H9 (cell line): ENCODE measurements at regions not wholly inside any gene's neighbourhood (a gene's known extent, or its start where the extent isn't known, plus 50 kb on each side); places are given as distances from the start of the nearest gene placed in this dataset.

ENCODE experiments used
- DNase-seq: peaks from one replicate; pipeline ENCODE4 v3.0.0-alpha.2; 2017
- H2AFZ ChIP-seq: one replicate; pipeline ENCODE4 v1.6.1; 2013; ENCODE audit warnings: mild to moderate bottlenecking, low read length, control low read depth, moderate library complexity
- H2AK5ac ChIP-seq: 2 replicates; pipeline ENCODE4 v1.6.1; 2013; ENCODE audit warnings: low read length, control low read depth, mixed read lengths; ENCODE audit not compliant: insufficient read length
- H2BK120ac ChIP-seq: one replicate; pipeline ENCODE4 v1.6.1; 2013; ENCODE audit warnings: low read depth, mild to moderate bottlenecking, low read length, control low read depth, inconsistent platforms; ENCODE audit not compliant: poor library complexity, severe bottlenecking
- H2BK12ac ChIP-seq: 2 replicates; pipeline ENCODE4 v1.6.1; 2013; ENCODE audit warnings: low read length, control low read depth, mixed read lengths, low read depth; ENCODE audit not compliant: insufficient read length
- H2BK15ac ChIP-seq: 2 replicates; pipeline ENCODE4 v1.6.1; 2013; ENCODE audit warnings: low read depth, low read length, control low read depth
- H2BK20ac ChIP-seq: one replicate; pipeline ENCODE4 v1.6.1; 2013; ENCODE audit warnings: low read depth, mild to moderate bottlenecking, low read length, control low read depth, inconsistent platforms; ENCODE audit not compliant: poor library complexity, severe bottlenecking
- H2BK5ac ChIP-seq: 2 replicates; pipeline ENCODE4 v1.6.1; 2013; ENCODE audit warnings: low read length, control low read depth, mixed read lengths; ENCODE audit not compliant: insufficient read length
- H3K14ac ChIP-seq: 2 replicates; pipeline ENCODE4 v1.6.1; 2013; ENCODE audit warnings: low read length, control low read depth; ENCODE audit not compliant: insufficient read depth
- H3K18ac ChIP-seq: 2 replicates; pipeline ENCODE4 v1.6.1; 2013; ENCODE audit warnings: low read depth, mild to moderate bottlenecking, mixed read lengths, low read length, control low read depth; ENCODE audit not compliant: insufficient read length
- H3K23ac ChIP-seq: 2 replicates; pipeline ENCODE4 v1.6.1; 2013; ENCODE audit warnings: low read length, control low read depth, mixed read lengths, low read depth; ENCODE audit not compliant: insufficient read length
- H3K23me2 ChIP-seq: 2 replicates; pipeline ENCODE4 v1.6.1; 2013; ENCODE audit warnings: low read depth, mild to moderate bottlenecking, mixed read lengths, low read length, control low read depth; ENCODE audit not compliant: insufficient read length, poor library complexity, severe bottlenecking
- H3K27ac ChIP-seq: 2 replicates; pipeline ENCODE4 v1.5.1; 2013; ENCODE audit warnings: low read length, control low read depth, mixed read lengths, low read depth; ENCODE audit not compliant: insufficient read length
- H3K27me3 ChIP-seq: 2 replicates; pipeline ENCODE4 v1.6.1; 2013; ENCODE audit warnings: low read length, control low read depth, inconsistent platforms; ENCODE audit not compliant: insufficient read depth
- H3K4ac ChIP-seq: 2 replicates; pipeline ENCODE4 v1.6.1; 2013; ENCODE audit warnings: low read depth, mild to moderate bottlenecking, control low read depth, inconsistent platforms, low read length, moderate library complexity
- H3K4me1 ChIP-seq: 2 replicates; pipeline ENCODE4 v1.6.1; 2013; ENCODE audit warnings: low read length, control low read depth, inconsistent platforms; ENCODE audit not compliant: insufficient read depth
- H3K4me2 ChIP-seq: 2 replicates; pipeline ENCODE4 v1.6.1; 2013; ENCODE audit warnings: low read length, control low read depth, mixed read lengths; ENCODE audit not compliant: insufficient read length, insufficient read depth
- H3K56ac ChIP-seq: 2 replicates; pipeline ENCODE4 v1.6.1; 2013; ENCODE audit warnings: low read depth, mild to moderate bottlenecking, mixed read lengths, low read length, control low read depth; ENCODE audit not compliant: insufficient read length
- H3K79me1 ChIP-seq: 2 replicates; pipeline ENCODE4 v1.6.1; 2013; ENCODE audit warnings: low read depth, mild to moderate bottlenecking, moderate library complexity, low read length, control low read depth, inconsistent platforms; ENCODE audit not compliant: insufficient read depth, poor library complexity, severe bottlenecking
- H3K79me2 ChIP-seq: 2 replicates; pipeline ENCODE4 v1.6.1; 2013; ENCODE audit warnings: low read length, control low read depth, inconsistent platforms; ENCODE audit not compliant: insufficient read depth
- H3K9ac ChIP-seq: 2 replicates; pipeline ENCODE4 v1.6.1; 2013; ENCODE audit warnings: low read length, control low read depth, mixed read lengths; ENCODE audit not compliant: insufficient read length; ENCODE audit errors: extremely low read depth
- H3K9me3 ChIP-seq: one replicate; pipeline ENCODE4 v1.6.1; 2013; ENCODE audit warnings: low read depth, low read length, inconsistent platforms; ENCODE audit not compliant: control insufficient read depth
- H3T11ph ChIP-seq: one replicate; pipeline ENCODE4 v1.6.1; 2013; ENCODE audit warnings: mild to moderate bottlenecking, low read length, control low read depth, inconsistent platforms
- H4K20me1 ChIP-seq: one replicate; pipeline ENCODE4 v1.6.1; 2013; ENCODE audit not compliant: control insufficient read depth, insufficient read length, insufficient read depth
- H4K5ac ChIP-seq: 2 replicates; pipeline ENCODE4 v1.6.1; 2013; ENCODE audit warnings: low read depth, mild to moderate bottlenecking, mixed read lengths, low read length, control low read depth; ENCODE audit not compliant: insufficient read length
- H4K8ac ChIP-seq: replicated peaks from 2 replicates; pipeline ENCODE4 v1.6.1; 2013; ENCODE audit warnings: low read length, control low read depth, mixed read lengths, low read depth; ENCODE audit not compliant: insufficient read length
- H4K91ac ChIP-seq: 2 replicates; pipeline ENCODE4 v1.6.1; 2013; ENCODE audit warnings: low read depth, mild to moderate bottlenecking, moderate library complexity, mixed read lengths, low read length, control low read depth; ENCODE audit not compliant: insufficient read length
- H3K27ac Mint-ChIP-seq, 3 experiments: 2 replicates in 2 of 3; 3 replicates in 1 of 3; pipeline ENCODE4 v1.8.0; 2020 to 2021; ENCODE audit warnings: mixed read lengths in 3 of 3, mild to moderate bottlenecking in 1 of 3, moderate library complexity in 1 of 3
- H3K27me3 Mint-ChIP-seq: 2 replicates; pipeline ENCODE4 v1.8.0; 2021; ENCODE audit warnings: low read depth, mild to moderate bottlenecking, moderate library complexity, mixed read lengths
- H3K36me3 Mint-ChIP-seq, 3 experiments: 2 replicates in 2 of 3; 3 replicates in 1 of 3; pipeline ENCODE4 v1.8.0; 2020 to 2021; ENCODE audit warnings: low read depth in 3 of 3, mixed read lengths in 3 of 3; ENCODE audit not compliant: insufficient read depth in 1 of 3
- H3K4me1 Mint-ChIP-seq, 2 experiments: 2 replicates each; pipeline ENCODE4 v1.8.0; 2020; ENCODE audit warnings: mixed read lengths in 2 of 2
- H3K4me3 Mint-ChIP-seq, 2 experiments: 2 replicates in 1 of 2; 3 replicates in 1 of 2; pipeline ENCODE4 v1.8.0; 2020 to 2021; ENCODE audit warnings: mild to moderate bottlenecking in 2 of 2, mixed read lengths in 2 of 2, moderate library complexity in 1 of 2
- H3K9me3 Mint-ChIP-seq, 2 experiments: 2 replicates in 1 of 2; 3 replicates in 1 of 2; pipeline ENCODE4 v1.8.0; 2020; ENCODE audit warnings: mild to moderate bottlenecking in 2 of 2, mixed read lengths in 2 of 2, moderate library complexity in 1 of 2
- WGBS: extraction: QIAGEN DNeasy Blood & Tissue Kit; methylation state at CpG from one replicate; pipeline ENCODE4 v1.1.7; 2013; ENCODE audit warnings: missing lambda C conversion rate, low lambda C conversion rate, mixed read lengths; ENCODE audit not compliant: insufficient read length; ENCODE audit errors: extremely low coverage; 5-methylcytosine and 5-hydroxymethylcytosine counted together
- TF ChIP-seq, protein P1 (sequence below): fragments of 200-600 bp; sonication (generic); conservative IDR thresholded peaks from 3 replicates; pipeline ENCODE4 v1.8.0; 2021; ENCODE audit warnings: antibody characterized with exemption, mild to moderate bottlenecking

DNA sequence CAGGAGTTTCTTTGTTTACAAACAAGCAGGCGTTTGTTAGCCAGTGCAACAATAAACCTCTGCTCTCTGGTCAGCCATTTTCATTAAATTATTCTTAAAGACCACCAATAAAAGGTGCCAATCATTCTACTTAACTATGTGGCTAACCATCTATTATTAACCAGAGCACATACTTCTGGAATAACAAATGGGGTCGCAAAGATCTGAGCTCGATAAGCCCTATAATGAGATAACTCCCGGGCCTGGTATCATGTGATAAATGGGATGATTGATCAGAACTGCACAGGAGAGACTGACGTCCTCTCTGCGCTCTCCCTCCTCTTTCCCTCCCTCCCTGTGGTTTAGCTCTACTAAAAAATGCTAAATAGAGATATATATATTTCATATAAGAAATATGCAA lies 488.2 kb downstream of the NTRK2 start:
- no peak overlapping the region for H2BK12ac ChIP-seq
- no peak overlapping the region for H2BK15ac ChIP-seq
- no peak overlapping the region for H2AK5ac ChIP-seq
- no peak overlapping the region for H3K56ac ChIP-seq
- H4K8ac ChIP-seq: no peak overlapping the region
- no peak overlapping the region for H3K4me3 Mint-ChIP-seq
- TF ChIP-seq, protein P1, sequence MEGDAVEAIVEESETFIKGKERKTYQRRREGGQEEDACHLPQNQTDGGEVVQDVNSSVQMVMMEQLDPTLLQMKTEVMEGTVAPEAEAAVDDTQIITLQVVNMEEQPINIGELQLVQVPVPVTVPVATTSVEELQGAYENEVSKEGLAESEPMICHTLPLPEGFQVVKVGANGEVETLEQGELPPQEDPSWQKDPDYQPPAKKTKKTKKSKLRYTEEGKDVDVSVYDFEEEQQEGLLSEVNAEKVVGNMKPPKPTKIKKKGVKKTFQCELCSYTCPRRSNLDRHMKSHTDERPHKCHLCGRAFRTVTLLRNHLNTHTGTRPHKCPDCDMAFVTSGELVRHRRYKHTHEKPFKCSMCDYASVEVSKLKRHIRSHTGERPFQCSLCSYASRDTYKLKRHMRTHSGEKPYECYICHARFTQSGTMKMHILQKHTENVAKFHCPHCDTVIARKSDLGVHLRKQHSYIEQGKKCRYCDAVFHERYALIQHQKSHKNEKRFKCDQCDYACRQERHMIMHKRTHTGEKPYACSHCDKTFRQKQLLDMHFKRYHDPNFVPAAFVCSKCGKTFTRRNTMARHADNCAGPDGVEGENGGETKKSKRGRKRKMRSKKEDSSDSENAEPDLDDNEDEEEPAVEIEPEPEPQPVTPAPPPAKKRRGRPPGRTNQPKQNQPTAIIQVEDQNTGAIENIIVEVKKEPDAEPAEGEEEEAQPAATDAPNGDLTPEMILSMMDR: no peak
- H3K23ac ChIP-seq: no peak overlapping the region
- no peak overlapping the region for H3K14ac ChIP-seq
- no peak overlapping the region for H3K18ac ChIP-seq
- H3K4ac ChIP-seq: no peak overlapping the region
- H3K4me1 ChIP-seq: peaks cover 3% of the 10 kb centered on the region
- H2BK5ac ChIP-seq: no peak overlapping the region
- no peak overlapping the region for H3K27ac ChIP-seq
- no peak overlapping the region for H3K9ac ChIP-seq
- H3K4me1 Mint-ChIP-seq: peaks cover 14 to 26% of the 10 kb centered on the region in 2 experiments
- H4K91ac ChIP-seq: no peak overlapping the region
- no peaks in the 10 kb centered on the region for H3K79me1 ChIP-seq
- no CpG with 5 or more reads among the region's 6 CpGs for WGBS
- no peak overlapping the region for H2AFZ ChIP-seq
- H3K36me3 Mint-ChIP-seq: no peaks in the 10 kb centered on the region; a peak in 1 of 7 replicates
- H3T11ph ChIP-seq: no peak overlapping the region
- no peaks in the 10 kb centered on the region for H3K79me2 ChIP-seq
- H3K9me3 Mint-ChIP-seq: peaks cover 4 to 6% of the 10 kb centered on the region in 2 experiments; a peak in 3 of 5 replicates
- H3K23me2 ChIP-seq: no peaks in the 10 kb centered on the region
- H3K9me3 ChIP-seq: no peaks in the 10 kb centered on the region
- no peak overlapping the region for H4K5ac ChIP-seq
- H4K20me1 ChIP-seq: no peaks in the 10 kb centered on the region
- H2BK20ac ChIP-seq: no peak overlapping the region
- H3K27ac Mint-ChIP-seq: no peak overlapping the region
- no peak for DNase-seq
- no peaks in the 10 kb centered on the region for H3K27me3 Mint-ChIP-seq
- no peaks in the 10 kb centered on the region for H3K27me3 ChIP-seq
- no peak overlapping the region for H2BK120ac ChIP-seq
- H3K4me2 ChIP-seq: no peak overlapping the region
